ENCODE measurements at regions not wholly inside any gene's neighbourhood (a gene's known extent, or its start where the extent isn't known, plus 50 kb on each side); places are given as distances from the start of the nearest gene placed in this dataset.

DNA sequence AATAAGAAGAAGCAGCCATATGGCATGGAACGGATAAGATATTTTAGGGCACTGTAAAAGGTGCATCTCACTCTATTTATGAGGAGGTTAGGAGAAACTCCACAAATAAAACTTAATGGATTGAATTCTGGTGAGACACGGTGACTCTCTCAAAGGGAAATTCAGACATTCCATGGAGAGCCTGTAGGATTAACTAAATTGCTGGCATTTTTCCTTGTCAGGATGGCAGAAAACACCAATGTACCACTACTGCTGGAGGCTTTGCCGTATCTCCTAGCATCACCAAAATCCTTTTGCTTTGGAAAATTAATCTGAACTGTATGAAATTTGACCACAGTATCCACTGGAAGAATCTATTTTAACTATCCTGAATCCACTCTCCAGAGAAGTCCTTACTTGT, 79.3 kb downstream of the RBM43 start:
- TF ChIP-seq, protein P1, sequence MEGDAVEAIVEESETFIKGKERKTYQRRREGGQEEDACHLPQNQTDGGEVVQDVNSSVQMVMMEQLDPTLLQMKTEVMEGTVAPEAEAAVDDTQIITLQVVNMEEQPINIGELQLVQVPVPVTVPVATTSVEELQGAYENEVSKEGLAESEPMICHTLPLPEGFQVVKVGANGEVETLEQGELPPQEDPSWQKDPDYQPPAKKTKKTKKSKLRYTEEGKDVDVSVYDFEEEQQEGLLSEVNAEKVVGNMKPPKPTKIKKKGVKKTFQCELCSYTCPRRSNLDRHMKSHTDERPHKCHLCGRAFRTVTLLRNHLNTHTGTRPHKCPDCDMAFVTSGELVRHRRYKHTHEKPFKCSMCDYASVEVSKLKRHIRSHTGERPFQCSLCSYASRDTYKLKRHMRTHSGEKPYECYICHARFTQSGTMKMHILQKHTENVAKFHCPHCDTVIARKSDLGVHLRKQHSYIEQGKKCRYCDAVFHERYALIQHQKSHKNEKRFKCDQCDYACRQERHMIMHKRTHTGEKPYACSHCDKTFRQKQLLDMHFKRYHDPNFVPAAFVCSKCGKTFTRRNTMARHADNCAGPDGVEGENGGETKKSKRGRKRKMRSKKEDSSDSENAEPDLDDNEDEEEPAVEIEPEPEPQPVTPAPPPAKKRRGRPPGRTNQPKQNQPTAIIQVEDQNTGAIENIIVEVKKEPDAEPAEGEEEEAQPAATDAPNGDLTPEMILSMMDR (IDR thresholded peaks at IDR 0.05; ENCODE audit: low read depth, low read length), result no peak
- no peak for TF ChIP-seq EZH2phosphoT487 (IDR thresholded peaks at IDR 0.05; ENCODE audit: low read depth)

Data from OCI-LY3 (cell line).